Smooth muscle cell (in vitro differentiated cells): ENCODE measurements at regions not wholly inside any gene's neighbourhood (a gene's known extent, or its start where the extent isn't known, plus 50 kb on each side); places are given as distances from the start of the nearest gene placed in this dataset.

Experiments used
- DNase-seq: peaks from one replicate; lab custom pipeline; 2025; ENCODE audit not compliant: unreplicated experiment; lab: John Stamatoyannopoulos, UW
- H2AFZ ChIP-seq: fragments of 200-600 bp; sonication (generic); 2 replicates; pipeline ENCODE4 v1.6.0; 2016; ENCODE audit warnings: antibody characterized with exemption, low read depth, mild to moderate bottlenecking
- H3F3A ChIP-seq: fragments of 200-600 bp; sonication (generic); 2 replicates; pipeline ENCODE4 v1.6.0; 2017; ENCODE audit warnings: antibody characterized with exemption, low read depth
- H3K27ac ChIP-seq: fragments of 200-600 bp; sonication (generic); 2 replicates; pipeline ENCODE4 v1.5.1; 2016; ENCODE audit warnings: low read depth, mild to moderate bottlenecking
- H3K27me3 ChIP-seq: fragments of 200-600 bp; sonication (generic); 2 replicates; pipeline ENCODE4 v1.6.1; 2016; ENCODE audit warnings: low read depth, mild to moderate bottlenecking
- H3K36me3 ChIP-seq: fragments of 200-600 bp; sonication (generic); 2 replicates; pipeline ENCODE4 v1.5.1; 2016; ENCODE audit warnings: low read depth
- H3K4me1 ChIP-seq: fragments of 200-600 bp; sonication (generic); 2 replicates; pipeline ENCODE4 v1.5.1; 2016; ENCODE audit warnings: low read depth
- H3K4me2 ChIP-seq: fragments of 200-600 bp; sonication (generic); 2 replicates; pipeline ENCODE4 v1.6.0; 2016; ENCODE audit warnings: mild to moderate bottlenecking
- H3K4me3 ChIP-seq: fragments of 200-600 bp; sonication (generic); 2 replicates; pipeline ENCODE4 v1.5.1; 2016; ENCODE audit warnings: mild to moderate bottlenecking
- H3K79me2 ChIP-seq: fragments of 200-600 bp; sonication (generic); 2 replicates; pipeline ENCODE4 v1.6.0; 2016; ENCODE audit warnings: low read depth, mild to moderate bottlenecking
- H3K9ac ChIP-seq: fragments of 200-600 bp; sonication (generic); 2 replicates; pipeline ENCODE4 v1.6.0; 2016; ENCODE audit warnings: low read depth
- H3K9me3 ChIP-seq: fragments of 200-600 bp; sonication (generic); replicated peaks from 2 replicates; pipeline ENCODE4 v1.5.1; 2016; ENCODE audit warnings: low read depth
- H4K20me1 ChIP-seq: fragments of 200-600 bp; sonication (generic); 2 replicates; pipeline ENCODE4 v1.6.0; 2016; ENCODE audit warnings: low read depth
- CTCF ChIP-seq: fragments of 200-600 bp; sonication (generic); IDR thresholded peaks from 2 replicates; pipeline ENCODE4 v1.5.1; 2017; ENCODE audit warnings: borderline replicate concordance, mild to moderate bottlenecking, antibody characterized with exemption; ENCODE audit not compliant: insufficient read depth, poor library complexity, severe bottlenecking
- WGBS: methylation state at CpG from one replicate; pipeline ENCODE4 v1.1.7; 2016; ENCODE audit warnings: low lambda C conversion rate; 5-methylcytosine and 5-hydroxymethylcytosine counted together

GRCh38 chrX:78383594-78383993 is 56.2 kb upstream of the CYSLTR1 start:
- H3K4me3 ChIP-seq: no peak overlapping the region
- no peaks in the 10 kb centered on the region for H3K4me1 ChIP-seq
- DNase-seq: no peak
- no peak overlapping the region for H3K9ac ChIP-seq
- H3K79me2 ChIP-seq: no peaks in the 10 kb centered on the region
- H3K4me2 ChIP-seq: no peak overlapping the region
- no peaks in the 10 kb centered on the region for H3K27me3 ChIP-seq
- no peak overlapping the region for H3K27ac ChIP-seq
- WGBS: 75% methylated on average over 3 of the region's 3 CpGs
- no peaks in the 10 kb centered on the region for H3K9me3 ChIP-seq
- no peaks in the 10 kb centered on the region for H3K36me3 ChIP-seq
- TF ChIP-seq CTCF: no peak
- H2AFZ ChIP-seq: no peak overlapping the region
- H3F3A ChIP-seq: no peaks in the 10 kb centered on the region
- no peaks in the 10 kb centered on the region for H4K20me1 ChIP-seq

GRCh38 chrX:78378476-78379115 is 51.2 kb upstream of the CYSLTR1 start:
- Histone ChIP-seq H3K4me2 (no peak overlapping the region), H3K4me1 (no peaks in the 10 kb centered on the region), H3K36me3 (no peaks in the 10 kb centered on the region), H3K27ac (no peak overlapping the region), H3K9ac (no peak overlapping the region), H3F3A (no peaks in the 10 kb centered on the region), H4K20me1 (no peaks in the 10 kb centered on the region), H3K4me3 (no peak overlapping the region), H2AFZ (no peak overlapping the region), H3K79me2 (no peaks in the 10 kb centered on the region), H3K9me3 (no peaks in the 10 kb centered on the region), H3K27me3 (no peaks in the 10 kb centered on the region)
- TF ChIP-seq CTCF: no peak
- 60% methylated on average over 2 of the region's 2 CpGs for WGBS
- DNase-seq: no peak
